ENCODE measurements at regions not wholly inside any gene's neighbourhood (a gene's known extent, or its start where the extent isn't known, plus 50 kb on each side); places are given as distances from the start of the nearest gene placed in this dataset.

DNA sequence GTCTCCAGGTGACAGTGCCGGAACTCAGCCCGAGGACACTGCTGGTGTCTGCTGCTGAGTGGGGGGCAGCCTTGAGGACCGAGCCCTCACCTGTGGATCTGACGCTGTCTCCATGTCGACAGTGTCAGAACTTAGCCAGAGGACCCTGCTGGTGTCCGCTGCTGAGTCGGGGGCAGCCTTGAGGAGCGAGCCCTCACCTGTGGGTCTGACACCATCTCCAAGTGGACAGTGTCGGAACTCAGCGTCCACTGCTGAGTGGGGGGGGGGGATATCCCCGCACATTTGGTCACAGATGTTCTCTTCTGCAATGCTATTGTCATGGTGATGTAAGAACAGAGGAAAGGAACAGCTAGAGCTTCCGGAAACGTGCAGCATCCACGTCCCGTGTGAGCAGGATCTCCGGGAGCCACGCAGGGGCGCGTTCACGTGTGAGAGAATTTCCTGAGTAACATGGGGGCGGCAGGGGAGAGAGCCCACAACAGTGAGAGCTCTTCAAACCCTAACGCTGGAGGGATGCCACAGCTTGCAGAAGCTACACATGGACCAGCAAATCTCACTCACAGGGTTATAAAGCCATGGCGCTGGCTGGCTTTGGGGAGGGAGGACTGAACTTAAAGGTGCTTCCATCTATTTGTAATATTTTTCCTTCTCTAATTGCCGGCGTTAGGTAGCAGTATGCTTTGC is 250.7 kb upstream of the SALL3 start:
- Histone ChIP-seq H4K20me1 (ENCODE audit: control insufficient read depth, extremely low read depth, insufficient read depth, low read length) (no peaks in the 10 kb centered on the region), H3K4me1 (ENCODE audit: control insufficient read depth, extremely low read depth, insufficient read depth, low read length) (no peaks in the 10 kb centered on the region), H3K9me3 (ENCODE audit: control insufficient read depth, low read depth, low read length) (peaks cover 16% of the 10 kb centered on the region), H3K27ac (ENCODE audit: control insufficient read depth, insufficient read depth, low read length) (no peak overlapping the region), H3K79me2 (ENCODE audit: control insufficient read depth, insufficient read depth, low read length) (no peaks in the 10 kb centered on the region), H3K9ac (ENCODE audit: control insufficient read depth, extremely low read depth, insufficient read depth, low read length) (no peak overlapping the region), H3K9me1 (ENCODE audit: control insufficient read depth, extremely low read depth, insufficient read depth, low read length) (no peaks in the 10 kb centered on the region), H3K4me3 (ENCODE audit: control insufficient read depth in 2 of 3, extremely low read depth in 1 of 3, insufficient read depth in 2 of 3, low read depth in 1 of 3, low read length in 3 of 3) (no peak overlapping the region), H3K36me3 (ENCODE audit: control insufficient read depth in 2 of 2, extremely low read depth in 1 of 2, insufficient read depth in 2 of 2, low read length in 2 of 2) (no peaks in the 10 kb centered on the region), H3K4me2 (ENCODE audit: control insufficient read depth, extremely low read depth, insufficient read depth, low read depth, low read length) (no peak overlapping the region), H3K27me3 (ENCODE audit: control insufficient read depth, extremely low read depth, insufficient read depth, low read length) (no peaks in the 10 kb centered on the region), H2AFZ (ENCODE audit: control insufficient read depth, low read length) (no peak overlapping the region)
- dilution Hi-C loops (cut with MboI; ENCODE audit: extremely low pct_ligation_motif_present, low sequenced_read_pairs) = no loop called here
- TF ChIP-seq, protein P1, sequence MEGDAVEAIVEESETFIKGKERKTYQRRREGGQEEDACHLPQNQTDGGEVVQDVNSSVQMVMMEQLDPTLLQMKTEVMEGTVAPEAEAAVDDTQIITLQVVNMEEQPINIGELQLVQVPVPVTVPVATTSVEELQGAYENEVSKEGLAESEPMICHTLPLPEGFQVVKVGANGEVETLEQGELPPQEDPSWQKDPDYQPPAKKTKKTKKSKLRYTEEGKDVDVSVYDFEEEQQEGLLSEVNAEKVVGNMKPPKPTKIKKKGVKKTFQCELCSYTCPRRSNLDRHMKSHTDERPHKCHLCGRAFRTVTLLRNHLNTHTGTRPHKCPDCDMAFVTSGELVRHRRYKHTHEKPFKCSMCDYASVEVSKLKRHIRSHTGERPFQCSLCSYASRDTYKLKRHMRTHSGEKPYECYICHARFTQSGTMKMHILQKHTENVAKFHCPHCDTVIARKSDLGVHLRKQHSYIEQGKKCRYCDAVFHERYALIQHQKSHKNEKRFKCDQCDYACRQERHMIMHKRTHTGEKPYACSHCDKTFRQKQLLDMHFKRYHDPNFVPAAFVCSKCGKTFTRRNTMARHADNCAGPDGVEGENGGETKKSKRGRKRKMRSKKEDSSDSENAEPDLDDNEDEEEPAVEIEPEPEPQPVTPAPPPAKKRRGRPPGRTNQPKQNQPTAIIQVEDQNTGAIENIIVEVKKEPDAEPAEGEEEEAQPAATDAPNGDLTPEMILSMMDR (optimal IDR thresholded peaks at IDR 0.05 in 1 of 3, IDR thresholded peaks at IDR 0.05 in 1 of 3, conservative IDR thresholded peaks at IDR 0.05 in 1 of 3; ENCODE audit: extremely low read depth in 1 of 3, insufficient read depth in 2 of 3, low read length in 3 of 3) = no peak
- TF ChIP-seq EZH2 (IDR thresholded peaks at IDR 0.05; ENCODE audit: low read length) = no peak
- DNase-seq (ENCODE audit: low read depth, low spot score) (no peak), FAIRE-seq (no peak)

GRCh38 chr18:78730546-78730945 is 249.1 kb upstream of the SALL3 start:
- no peaks in the 10 kb centered on the region for H3K27me3 ChIP-seq (ENCODE audit: control insufficient read depth, extremely low read depth, insufficient read depth, low read length)
- H2AFZ ChIP-seq (ENCODE audit: control insufficient read depth, low read length) = no peak overlapping the region
- dilution Hi-C loops (cut with MboI; ENCODE audit: extremely low pct_ligation_motif_present, low sequenced_read_pairs) = no loop called here
- no peak overlapping the region for H3K27ac ChIP-seq (ENCODE audit: control insufficient read depth, insufficient read depth, low read length)
- no peak overlapping the region for H3K9ac ChIP-seq (ENCODE audit: control insufficient read depth, extremely low read depth, insufficient read depth, low read length)
- H3K4me2 ChIP-seq (ENCODE audit: control insufficient read depth, extremely low read depth, insufficient read depth, low read depth, low read length) = no peak overlapping the region
- no peaks in the 10 kb centered on the region for H4K20me1 ChIP-seq (ENCODE audit: control insufficient read depth, extremely low read depth, insufficient read depth, low read length)
- DNase-seq (ENCODE audit: low read depth, low spot score) (no peak), FAIRE-seq (no peak)
- no peaks in the 10 kb centered on the region for H3K36me3 ChIP-seq (ENCODE audit: control insufficient read depth in 2 of 2, extremely low read depth in 1 of 2, insufficient read depth in 2 of 2, low read length in 2 of 2)
- TF ChIP-seq EZH2 (IDR thresholded peaks at IDR 0.05; ENCODE audit: low read length) = no peak
- TF ChIP-seq, protein P1 (optimal IDR thresholded peaks at IDR 0.05 in 1 of 3, IDR thresholded peaks at IDR 0.05 in 1 of 3, conservative IDR thresholded peaks at IDR 0.05 in 1 of 3; ENCODE audit: extremely low read depth in 1 of 3, insufficient read depth in 2 of 3, low read length in 3 of 3) = no peak
- H3K9me3 ChIP-seq (ENCODE audit: control insufficient read depth, low read depth, low read length) = peaks cover 19% of the 10 kb centered on the region
- H3K4me3 ChIP-seq (ENCODE audit: control insufficient read depth in 2 of 3, extremely low read depth in 1 of 3, insufficient read depth in 2 of 3, low read depth in 1 of 3, low read length in 3 of 3) = no peak overlapping the region
- no peaks in the 10 kb centered on the region for H3K9me1 ChIP-seq (ENCODE audit: control insufficient read depth, extremely low read depth, insufficient read depth, low read length)
- H3K4me1 ChIP-seq (ENCODE audit: control insufficient read depth, extremely low read depth, insufficient read depth, low read length) = no peaks in the 10 kb centered on the region
- no peaks in the 10 kb centered on the region for H3K79me2 ChIP-seq (ENCODE audit: control insufficient read depth, insufficient read depth, low read length)

All from keratinocyte (primary cell).